ENCODE measurements at regions not wholly inside any gene's neighbourhood (a gene's known extent, or its start where the extent isn't known, plus 50 kb on each side); places are given as distances from the start of the nearest gene placed in this dataset.

DNA sequence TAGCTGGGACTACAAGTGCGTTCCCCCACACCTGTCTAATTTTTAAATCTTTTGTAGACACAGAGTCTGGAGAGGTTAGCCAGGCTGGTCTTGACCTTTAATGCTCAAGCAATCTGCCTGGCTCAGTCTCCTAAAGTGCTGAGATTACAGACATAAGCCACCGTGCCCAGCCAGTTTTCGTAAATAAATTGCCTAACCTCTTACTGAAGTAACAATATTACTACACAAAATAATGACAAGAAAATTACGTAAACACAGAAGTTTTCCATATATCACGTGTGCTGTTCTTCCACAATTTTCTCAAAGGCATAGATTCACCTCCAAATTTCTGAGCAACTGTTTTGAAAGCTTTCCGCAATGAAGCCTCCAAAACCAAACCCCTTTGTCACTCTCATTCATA is 58.1 kb upstream of the PROK2 start:
- no peak for DNase-seq (ENCODE audit: low spot score)

DNA sequence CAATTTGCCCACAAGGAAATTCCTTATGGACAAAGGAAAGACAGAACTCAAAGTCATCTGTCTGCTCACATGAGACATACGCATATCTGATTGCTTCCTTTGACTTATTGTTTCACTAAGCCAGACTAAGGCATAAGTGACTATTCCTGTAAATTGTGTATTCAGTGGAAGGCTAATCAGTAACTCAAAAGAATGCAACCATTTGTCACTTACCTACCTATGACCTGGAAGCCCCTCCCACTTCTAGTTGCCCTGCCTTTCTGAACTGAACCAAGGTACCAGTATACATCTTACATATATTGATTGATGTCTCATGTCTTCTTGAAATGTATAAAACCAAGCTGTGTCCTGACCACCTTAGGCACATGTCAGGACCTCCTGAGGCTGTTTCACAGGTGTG is 53.5 kb upstream of the PROK2 start:
- DNase-seq (ENCODE audit: low spot score): no peak

Measured in D341Med (cell line).